Astrocyte (in vitro differentiated cells and primary cell): ENCODE measurements at regions not wholly inside any gene's neighbourhood (a gene's known extent, or its start where the extent isn't known, plus 50 kb on each side); places are given as distances from the start of the nearest gene placed in this dataset.

Experiments used
- CTCF ChIP-seq: IDR thresholded peaks from 2 replicates; pipeline ENCODE4 v1.5.1; 2011; ENCODE audit warnings: low read depth, mild to moderate bottlenecking, inconsistent platforms, low read length, moderate library complexity; ENCODE audit not compliant: insufficient read depth
- EZH2 ChIP-seq: IDR thresholded peaks from 2 replicates; pipeline ENCODE4 v1.6.1; 2012; ENCODE audit warnings: mild to moderate bottlenecking, low read length, inconsistent platforms; ENCODE audit not compliant: insufficient read depth

DNA sequence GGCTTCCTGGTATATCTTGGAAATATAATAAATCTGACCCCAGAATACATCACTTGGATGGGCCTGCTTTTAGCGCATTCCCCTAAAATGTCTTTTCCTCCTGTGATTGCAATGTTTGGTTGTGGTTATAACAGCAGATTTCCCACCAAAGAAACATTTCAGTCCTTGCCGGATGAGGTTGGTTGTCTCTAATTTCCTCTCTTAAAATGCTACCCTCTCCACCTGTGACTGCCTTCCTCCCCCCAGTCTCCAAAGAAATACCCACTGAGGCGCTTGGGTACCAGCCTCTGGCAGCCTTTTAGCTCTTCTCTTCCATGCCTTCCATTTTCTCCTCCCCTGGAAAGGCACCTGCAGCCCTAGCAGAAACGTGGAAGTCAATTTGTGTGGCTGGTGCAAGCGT, 102.1 kb upstream of the SIX3 start:
- TF ChIP-seq CTCF, result no peak
- no peak for TF ChIP-seq EZH2
